ENCODE measurements at regions not wholly inside any gene's neighbourhood (a gene's known extent, or its start where the extent isn't known, plus 50 kb on each side); places are given as distances from the start of the nearest gene placed in this dataset.
"Not testable (repeated sequence)": the region's sequence is repeated elsewhere in the genome, so short reads cannot be mapped to it uniquely, and the experiment has no call there.

DNA sequence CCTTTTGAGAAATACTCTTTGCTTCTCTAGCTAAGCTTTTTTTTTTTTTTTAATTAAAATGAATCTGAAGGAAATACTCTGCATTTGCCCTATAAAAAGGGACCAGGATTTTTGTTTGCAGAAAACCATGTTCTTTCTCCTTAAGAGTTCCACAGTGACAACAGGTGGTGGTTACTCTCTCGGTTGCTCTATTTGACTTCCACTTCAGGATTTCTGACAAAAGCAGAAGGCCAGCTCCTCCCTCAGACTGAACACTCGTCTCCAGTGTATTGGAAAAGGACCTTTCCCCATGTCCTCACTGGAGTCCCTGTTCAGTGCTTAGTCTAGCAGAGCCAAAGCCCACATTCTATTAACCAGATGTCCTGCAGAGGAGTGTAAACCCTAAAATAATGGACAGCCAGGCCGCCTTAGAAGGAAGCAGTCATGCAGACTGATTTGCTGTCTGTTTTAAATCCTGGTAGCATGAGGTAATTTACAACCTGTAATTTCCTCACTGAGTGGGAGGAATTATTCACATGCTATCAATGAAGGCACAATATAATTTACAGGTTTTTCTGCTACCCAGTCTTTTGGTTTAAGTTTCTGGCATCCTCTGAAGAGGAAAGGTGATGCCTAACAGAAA is 599.3 kb downstream of the PYDC2 start:
- intact Hi-C loops (cut with DNase I, micrococcal nuclease), result no loop called here
- TF ChIP-seq, protein P1, sequence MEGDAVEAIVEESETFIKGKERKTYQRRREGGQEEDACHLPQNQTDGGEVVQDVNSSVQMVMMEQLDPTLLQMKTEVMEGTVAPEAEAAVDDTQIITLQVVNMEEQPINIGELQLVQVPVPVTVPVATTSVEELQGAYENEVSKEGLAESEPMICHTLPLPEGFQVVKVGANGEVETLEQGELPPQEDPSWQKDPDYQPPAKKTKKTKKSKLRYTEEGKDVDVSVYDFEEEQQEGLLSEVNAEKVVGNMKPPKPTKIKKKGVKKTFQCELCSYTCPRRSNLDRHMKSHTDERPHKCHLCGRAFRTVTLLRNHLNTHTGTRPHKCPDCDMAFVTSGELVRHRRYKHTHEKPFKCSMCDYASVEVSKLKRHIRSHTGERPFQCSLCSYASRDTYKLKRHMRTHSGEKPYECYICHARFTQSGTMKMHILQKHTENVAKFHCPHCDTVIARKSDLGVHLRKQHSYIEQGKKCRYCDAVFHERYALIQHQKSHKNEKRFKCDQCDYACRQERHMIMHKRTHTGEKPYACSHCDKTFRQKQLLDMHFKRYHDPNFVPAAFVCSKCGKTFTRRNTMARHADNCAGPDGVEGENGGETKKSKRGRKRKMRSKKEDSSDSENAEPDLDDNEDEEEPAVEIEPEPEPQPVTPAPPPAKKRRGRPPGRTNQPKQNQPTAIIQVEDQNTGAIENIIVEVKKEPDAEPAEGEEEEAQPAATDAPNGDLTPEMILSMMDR (IDR thresholded peaks at IDR 0.05), result no peak
- DNase-seq, result no peak
- H3K4me3 ChIP-seq, result no peak overlapping the region
- H3K9me3 ChIP-seq, result no peaks in the 10 kb centered on the region
- H3K36me3 ChIP-seq (ENCODE audit: low read depth), result no peaks in the 10 kb centered on the region
- H3K4me1 ChIP-seq (ENCODE audit: low read depth), result no peaks in the 10 kb centered on the region
- no peak for ATAC-seq

DNA sequence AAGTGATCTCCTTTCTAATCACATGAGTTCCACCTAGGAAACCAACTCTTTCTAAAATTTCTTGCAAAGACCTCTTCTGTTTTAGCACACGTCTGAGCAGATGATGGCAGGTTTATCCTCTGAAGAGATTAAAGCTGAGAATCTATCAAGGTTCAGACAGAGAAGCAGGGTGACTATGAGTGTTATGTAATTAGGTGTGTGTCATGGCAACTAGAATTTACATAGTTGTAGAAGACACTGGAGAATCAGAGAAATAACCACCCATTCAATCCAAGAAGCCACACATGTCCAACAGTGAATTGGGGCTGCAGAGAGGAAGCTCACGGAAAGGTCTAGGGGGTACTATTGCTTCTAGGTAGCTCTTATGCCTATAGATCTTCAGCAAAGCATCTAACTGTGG is 600.5 kb downstream of the PYDC2 start:
- no peak for DNase-seq
- Histone ChIP-seq H3K4me3 (no peak overlapping the region), H3K4me1 (ENCODE audit: low read depth) (no peaks in the 10 kb centered on the region), H3K9me3 (no peaks in the 10 kb centered on the region), H3K36me3 (ENCODE audit: low read depth) (no peaks in the 10 kb centered on the region)
- intact Hi-C loops (cut with DNase I, micrococcal nuclease), result no loop called here
- TF ChIP-seq, protein P1 (IDR thresholded peaks at IDR 0.05), result no peak
- no peak for ATAC-seq

DNA sequence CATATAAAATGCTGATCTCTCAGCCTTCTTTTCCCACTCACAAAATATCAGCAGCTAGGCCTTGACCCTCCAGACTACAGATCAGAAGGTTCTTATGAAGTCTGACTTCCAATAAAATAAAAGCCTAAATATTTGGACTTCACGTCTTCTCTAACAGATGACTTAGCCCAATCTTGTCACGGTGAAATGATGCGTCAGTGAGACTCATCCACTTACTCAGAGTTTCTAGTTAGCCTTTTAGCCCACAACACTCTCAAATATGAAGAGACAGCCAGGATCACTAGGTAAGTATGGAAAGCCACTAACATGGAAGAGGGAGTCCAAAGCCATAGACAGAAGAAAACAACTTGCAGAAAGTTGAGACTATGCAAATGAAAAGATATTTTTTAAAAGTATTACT is 601.2 kb downstream of the PYDC2 start:
- ATAC-seq, result no peak

DNA sequence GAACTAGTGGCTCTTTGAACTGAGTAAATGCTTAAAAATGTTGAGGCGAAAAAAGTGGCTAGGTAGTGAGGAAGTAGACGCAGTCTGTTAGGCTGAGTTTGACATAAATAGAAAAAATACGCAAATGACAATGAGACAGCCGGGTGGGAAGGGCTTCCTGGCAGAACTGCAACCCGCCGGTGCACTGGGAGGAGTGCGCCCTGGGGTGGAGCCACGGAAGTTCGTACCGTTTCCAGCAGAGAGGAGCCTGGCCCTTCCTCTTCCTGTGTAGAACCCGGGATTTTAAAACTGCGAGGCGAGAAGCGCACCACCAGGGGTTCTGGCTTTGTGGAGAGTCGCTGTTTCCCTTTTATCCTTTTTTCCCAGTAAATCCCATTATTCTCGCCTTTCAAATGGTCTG is 602.6 kb downstream of the PYDC2 start:
- no peak overlapping the region for H3K4me3 ChIP-seq

More for the DNA sequence above, 601.2 kb downstream of the PYDC2 start:
- Histone ChIP-seq H3K4me3 (no peak overlapping the region), H3K36me3 (ENCODE audit: low read depth) (no peaks in the 10 kb centered on the region), H3K9me3 (no peaks in the 10 kb centered on the region), H3K4me1 (ENCODE audit: low read depth) (no peaks in the 10 kb centered on the region)
- TF ChIP-seq, protein P1 (IDR thresholded peaks at IDR 0.05), result no peak
- no peak for DNase-seq
- intact Hi-C loops (cut with DNase I, micrococcal nuclease), result no loop called here

DNA sequence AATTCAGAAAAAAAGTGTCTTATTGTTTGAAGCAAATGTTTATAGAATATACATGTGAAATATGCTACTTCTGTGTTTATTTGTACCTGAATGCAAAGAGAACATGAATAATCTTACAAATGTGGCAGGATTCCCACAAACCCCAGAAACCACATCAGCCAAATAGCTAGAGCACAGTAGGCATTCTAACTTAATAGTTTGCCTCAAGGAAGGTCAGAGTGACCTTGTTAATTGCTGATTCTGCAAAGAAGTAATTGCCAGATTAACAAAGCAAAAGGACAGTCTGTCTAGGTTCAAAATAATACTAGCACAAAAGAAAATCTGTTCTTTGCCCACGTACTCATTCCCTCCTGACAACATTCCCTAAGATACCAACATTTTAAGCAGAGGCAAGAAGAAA is 604.0 kb downstream of the PYDC2 start:
- Histone ChIP-seq H3K9me3 (no peaks in the 10 kb centered on the region), H3K4me3 (no peak overlapping the region), H3K4me1 (ENCODE audit: low read depth) (no peaks in the 10 kb centered on the region), H3K36me3 (ENCODE audit: low read depth) (no peaks in the 10 kb centered on the region)
- DNase-seq, result no peak
- TF ChIP-seq, protein P1 (IDR thresholded peaks at IDR 0.05), result no peak
- ATAC-seq, result no peak
- intact Hi-C loops (cut with DNase I, micrococcal nuclease), result no loop called here

More for the DNA sequence above, 602.6 kb downstream of the PYDC2 start:
- no peaks in the 10 kb centered on the region for H3K4me1 ChIP-seq (ENCODE audit: low read depth)
- peak; percentile 9 to 59 (median 26) for DNase-seq
- H3K9me3 ChIP-seq, result no peaks in the 10 kb centered on the region
- peak; percentile 58 for ATAC-seq
- H3K36me3 ChIP-seq (ENCODE audit: low read depth), result no peaks in the 10 kb centered on the region
- TF ChIP-seq, protein P1 (IDR thresholded peaks at IDR 0.05), result no peak
- intact Hi-C loops (cut with DNase I, micrococcal nuclease), result no loop called here

DNA sequence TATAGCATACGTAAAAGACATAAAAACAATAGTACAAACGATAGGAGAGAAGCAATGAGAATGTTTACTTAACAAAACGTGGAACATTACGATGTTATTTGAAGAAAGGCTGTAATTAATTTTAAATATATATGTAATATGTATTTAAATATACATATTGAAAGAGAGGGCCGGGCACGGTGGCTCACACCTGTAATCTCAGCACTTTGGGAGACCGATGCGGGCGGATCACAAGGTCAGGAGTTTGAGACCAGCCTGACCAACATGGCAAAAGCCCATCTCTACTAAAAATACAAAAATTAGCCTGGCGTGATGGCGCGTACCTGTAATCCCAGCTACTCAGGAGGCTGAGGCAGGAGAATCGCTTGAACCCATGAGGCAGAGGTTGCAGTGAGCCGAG is 605.3 kb downstream of the PYDC2 start:
- ATAC-seq; H3K4me3 ChIP-seq; DNase-seq; H3K4me1 ChIP-seq (ENCODE audit: low read depth); intact Hi-C loops (cut with DNase I, micrococcal nuclease); H3K9me3 ChIP-seq; H3K36me3 ChIP-seq (ENCODE audit: low read depth): not testable (repeated sequence)
